ENCODE measurements at regions not wholly inside any gene's neighbourhood (a gene's known extent, or its start where the extent isn't known, plus 50 kb on each side); places are given as distances from the start of the nearest gene placed in this dataset.

- Histone ChIP-seq H3K4me3 (no peak overlapping the region), H3K36me3 (ENCODE audit: insufficient read depth) (no peaks in the 10 kb centered on the region), H2AFZ (no peak overlapping the region), H3K9me2 (ENCODE audit: insufficient read depth) (peaks cover 12% of the 10 kb centered on the region), H3K4me1 (ENCODE audit: insufficient read depth) (peaks cover 20% of the 10 kb centered on the region), H3K27ac (ENCODE audit: low read depth) (no peak overlapping the region), H3K4me2 (no peak overlapping the region), H3K79me2 (replicated peaks; ENCODE audit: insufficient read depth) (peaks cover 2% of the 10 kb centered on the region; the same call in 1 of the 2 replicates), H3K27me3 (ENCODE audit: insufficient read depth) (no peaks in the 10 kb centered on the region), H4K20me1 (replicated peaks; ENCODE audit: insufficient read depth) (no peaks in the 10 kb centered on the region), H3F3A (replicated peaks; ENCODE audit: low read depth) (no peaks in the 10 kb centered on the region)
- Mint-ChIP-seq H3K4me3 (no peak overlapping the region), H3K36me3 (ENCODE audit: low read depth) (no peaks in the 10 kb centered on the region), H3K27me3 (ENCODE audit: insufficient read depth, low read depth, poor library complexity) (peaks cover 1% of the 10 kb centered on the region), H3K4me1 (peaks cover 12% of the 10 kb centered on the region; the same call in 2 of the 3 replicates), H3K9me3 (no peaks in the 10 kb centered on the region; the same call in 2 of the 3 replicates), H3K27ac (no peak overlapping the region)
- TF ChIP-seq EZH2 (IDR thresholded peaks at IDR 0.05; ENCODE audit: low read depth, unreplicated experiment) (no peak), JUNB (IDR thresholded peaks at IDR 0.05; ENCODE audit: unreplicated experiment) (no peak), ETS1 (IDR thresholded peaks at IDR 0.05) (no peak), POLR2AphosphoS5 (IDR thresholded peaks at IDR 0.05; ENCODE audit: low read depth) (no peak), NANOG (IDR thresholded peaks at IDR 0.05; ENCODE audit: borderline replicate concordance) (no peak), ZNF462 (CRISPR knock-in tag; IDR thresholded peaks at IDR 0.05) (no peak), ZNF114 (CRISPR knock-in tag; IDR thresholded peaks at IDR 0.05) (no peak), REST (IDR thresholded peaks at IDR 0.05; ENCODE audit: unreplicated experiment) (no peak), EZH2phosphoT487 (IDR thresholded peaks at IDR 0.05; ENCODE audit: unreplicated experiment) (no peak), CREB1 (CRISPR knock-in tag; IDR thresholded peaks at IDR 0.05; ENCODE audit: low read depth) (no peak)
- ATAC-seq (no peak), DNase-seq (ENCODE audit: low spot score) (no peak)
Measured at GRCh38 chr13:22118158-22118557, 447.3 kb downstream of the FGF9 start.

All from GM23338 (cell line).